HEK293 (cell line): ENCODE measurements at regions not wholly inside any gene's neighbourhood (a gene's known extent, or its start where the extent isn't known, plus 50 kb on each side); places are given as distances from the start of the nearest gene placed in this dataset.

Experiments used
- CTCF ChIA-PET: fragments of 350-600 bp; formaldehyde crosslinking; extraction: SDS; loops from one replicate; lab custom pipeline; 2021; ENCODE audit warnings: antibody characterized with exemption; lab: Yijun Ruan, JAX
- POLR2A ChIA-PET: fragments of 300-600 bp; formaldehyde crosslinking; extraction: SDS; loops from one replicate; lab custom pipeline; 2020; ENCODE audit warnings: antibody characterized with exemption, inconsistent platforms; lab: Yijun Ruan, JAX
- H3K27ac ChIP-seq: fragments of 200-500 bp; sonication (Bioruptor generic); 2 replicates; pipeline ENCODE4 v1.5.1; 2014; ENCODE audit warnings: low read depth, low read length, control low read depth, inconsistent platforms; ENCODE audit errors: extremely low read depth
- H3K36me3 ChIP-seq, 2 experiments: fragments of 200-500 bp in 1 of 2; sonication (Bioruptor generic) in 1 of 2; 1 replicate in 1 of 2; 2 replicates in 1 of 2; pipeline ENCODE4 v1.5.1; 2014 to 2017; ENCODE audit warnings: inconsistent platforms in 2 of 2, low read length in 2 of 2; ENCODE audit not compliant: control insufficient read depth in 2 of 2, insufficient read depth in 1 of 2
- H3K4me1 ChIP-seq: fragments of 200-500 bp; sonication (Bioruptor generic); 2 replicates; pipeline ENCODE4 v1.5.1; 2014; ENCODE audit warnings: mild to moderate bottlenecking, low read length, inconsistent platforms; ENCODE audit not compliant: control insufficient read depth, insufficient read depth
- H3K4me3 ChIP-seq: 2 replicates; pipeline ENCODE4 v1.5.1; 2011; ENCODE audit warnings: low read depth, mild to moderate bottlenecking, control low read depth, low read length, moderate library complexity
- H3K9me3 ChIP-seq: fragments of 200-500 bp; sonication (Bioruptor generic); 2 replicates; pipeline ENCODE4 v1.5.1; 2014; ENCODE audit warnings: low read depth, low read length, inconsistent platforms; ENCODE audit not compliant: control insufficient read depth, insufficient read depth
- ELK4 ChIP-seq: IDR thresholded peaks from 2 replicates; pipeline ENCODE4 v1.6.1; 2011; ENCODE audit warnings: mild to moderate bottlenecking, low read depth, low read length, borderline replicate concordance
- GLIS1 ChIP-seq: fragments of 450-650 bp; formaldehyde crosslinking; IDR thresholded peaks from 2 replicates; pipeline ENCODE4 v1.5.1; 2016; ENCODE audit warnings: missing biosample characterization, missing genetic modification characterization
- HOXA7 ChIP-seq: sonication (generic); formaldehyde crosslinking; IDR thresholded peaks from 2 replicates; pipeline ENCODE4 v1.8.1; 2022; ENCODE audit warnings: missing genetic modification reagents, borderline replicate concordance
- MEIS1 ChIP-seq: sonication (generic); formaldehyde crosslinking; IDR thresholded peaks from 2 replicates; pipeline ENCODE4 v1.8.1; 2022; ENCODE audit warnings: missing genetic modification reagents, mild to moderate bottlenecking, borderline replicate concordance
- SP2 ChIP-seq: fragments of 450-650 bp; formaldehyde crosslinking; IDR thresholded peaks from 2 replicates; pipeline ENCODE4 v1.5.1; 2016; ENCODE audit warnings: missing biosample characterization, missing genetic modification characterization
- ZBTB10 ChIP-seq: fragments of 450-650 bp; formaldehyde crosslinking; IDR thresholded peaks from 2 replicates; pipeline ENCODE4 v1.5.1; 2016; ENCODE audit warnings: missing biosample characterization, missing genetic modification characterization
- ZNF114 ChIP-seq: fragments of 450-650 bp; formaldehyde crosslinking; IDR thresholded peaks from 2 replicates; pipeline ENCODE4 v1.5.0; 2017; ENCODE audit warnings: missing biosample characterization, missing genetic modification characterization
- ZNF211 ChIP-seq: fragments of 450-650 bp; formaldehyde crosslinking; IDR thresholded peaks from 2 replicates; pipeline ENCODE4 v1.5.1; 2016; ENCODE audit warnings: low read depth, missing biosample characterization, missing genetic modification characterization
- ZNF274 ChIP-seq, 2 experiments: fragments of 200-500 bp in 1 of 2; fragments of 450-650 bp in 1 of 2; sonication (Bioruptor generic) in 1 of 2; formaldehyde crosslinking in 1 of 2; IDR thresholded peaks; 2 replicates each; pipeline versions ENCODE4 v1.5.1 to v1.6.1; 2014 to 2016; ENCODE audit warnings: borderline replicate concordance in 1 of 2, inconsistent platforms in 1 of 2, low read length in 1 of 2, missing biosample characterization in 1 of 2, missing genetic modification characterization in 1 of 2
- ZNF302 ChIP-seq: fragments of 450-650 bp; formaldehyde crosslinking; IDR thresholded peaks from 2 replicates; pipeline ENCODE4 v1.5.1; 2016; ENCODE audit warnings: missing biosample characterization, missing genetic modification characterization, low read depth
- ZNF433 ChIP-seq: fragments of 450-650 bp; formaldehyde crosslinking; IDR thresholded peaks from 2 replicates; pipeline ENCODE4 v1.5.1; 2016; ENCODE audit warnings: missing biosample characterization, missing genetic modification characterization, low read depth
- ZNF513 ChIP-seq: fragments of 450-650 bp; IDR thresholded peaks from 2 replicates; pipeline ENCODE4 v1.5.1; 2018; ENCODE audit warnings: missing biosample characterization, missing genetic modification characterization
- ZNF785 ChIP-seq: fragments of 450-650 bp; formaldehyde crosslinking; IDR thresholded peaks from 2 replicates; pipeline ENCODE4 v1.5.1; 2016; ENCODE audit warnings: missing biosample characterization, missing genetic modification characterization
- TF ChIP-seq, protein P1 (sequence below): fragments of 450-650 bp; formaldehyde crosslinking; IDR thresholded peaks from 2 replicates; pipeline ENCODE4 v1.5.1; 2016; ENCODE audit warnings: missing biosample characterization, missing genetic modification characterization, borderline replicate concordance
- TF ChIP-seq, protein P2 (sequence below): fragments of 450-650 bp; formaldehyde crosslinking; IDR thresholded peaks from 2 replicates; pipeline ENCODE4 v1.5.1; 2016; ENCODE audit warnings: missing biosample characterization, missing genetic modification characterization, low read depth

GRCh38 chr12:108442910-108443309 lies 72.2 kb upstream of the FICD start:
- ChIA-PET CTCF (interaction anchor here (0.6 to 0.8 kb wide), 2 partner anchors 14 to 72 kb away, joined by 3 read pairs; no protein-coding TSS in a partner anchor), POLR2A (no interaction called here)
- H3K4me3 ChIP-seq, result no peak overlapping the region

More at GRCh38 chr12:108442910-108443309, 72.2 kb upstream of the FICD start:
- Histone ChIP-seq H3K27ac (no peak overlapping the region), H3K9me3 (no peaks in the 10 kb centered on the region), H3K4me1 (no peaks in the 10 kb centered on the region), H3K36me3 (no peaks in the 10 kb centered on the region)
- no peak for TF ChIP-seq ZNF433
- TF ChIP-seq ZBTB10 (tag by site-specific recombination), result no peak
- TF ChIP-seq ZNF513 (tag by site-specific recombination), result no peak
- TF ChIP-seq ZNF302 (tag by site-specific recombination), result no peak
- TF ChIP-seq GLIS1 (tag by site-specific recombination), result no peak
- no peak for TF ChIP-seq ZNF211 (tag by site-specific recombination)
- TF ChIP-seq, protein P1, sequence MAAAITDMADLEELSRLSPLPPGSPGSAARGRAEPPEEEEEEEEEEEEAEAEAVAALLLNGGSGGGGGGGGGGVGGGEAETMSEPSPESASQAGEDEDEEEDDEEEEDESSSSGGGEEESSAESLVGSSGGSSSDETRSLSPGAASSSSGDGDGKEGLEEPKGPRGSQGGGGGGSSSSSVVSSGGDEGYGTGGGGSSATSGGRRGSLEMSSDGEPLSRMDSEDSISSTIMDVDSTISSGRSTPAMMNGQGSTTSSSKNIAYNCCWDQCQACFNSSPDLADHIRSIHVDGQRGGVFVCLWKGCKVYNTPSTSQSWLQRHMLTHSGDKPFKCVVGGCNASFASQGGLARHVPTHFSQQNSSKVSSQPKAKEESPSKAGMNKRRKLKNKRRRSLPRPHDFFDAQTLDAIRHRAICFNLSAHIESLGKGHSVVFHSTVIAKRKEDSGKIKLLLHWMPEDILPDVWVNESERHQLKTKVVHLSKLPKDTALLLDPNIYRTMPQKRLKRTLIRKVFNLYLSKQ (tag by site-specific recombination), result no peak
- TF ChIP-seq, protein P2, sequence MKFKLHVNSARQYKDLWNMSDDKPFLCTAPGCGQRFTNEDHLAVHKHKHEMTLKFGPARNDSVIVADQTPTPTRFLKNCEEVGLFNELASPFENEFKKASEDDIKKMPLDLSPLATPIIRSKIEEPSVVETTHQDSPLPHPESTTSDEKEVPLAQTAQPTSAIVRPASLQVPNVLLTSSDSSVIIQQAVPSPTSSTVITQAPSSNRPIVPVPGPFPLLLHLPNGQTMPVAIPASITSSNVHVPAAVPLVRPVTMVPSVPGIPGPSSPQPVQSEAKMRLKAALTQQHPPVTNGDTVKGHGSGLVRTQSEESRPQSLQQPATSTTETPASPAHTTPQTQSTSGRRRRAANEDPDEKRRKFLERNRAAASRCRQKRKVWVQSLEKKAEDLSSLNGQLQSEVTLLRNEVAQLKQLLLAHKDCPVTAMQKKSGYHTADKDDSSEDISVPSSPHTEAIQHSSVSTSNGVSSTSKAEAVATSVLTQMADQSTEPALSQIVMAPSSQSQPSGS (tag by site-specific recombination), result no peak
- no peak for TF ChIP-seq ELK4
- no peak for TF ChIP-seq ZNF114 (tag by site-specific recombination)
- TF ChIP-seq MEIS1 (CRISPR knock-in tag), result no peak
- no peak for TF ChIP-seq ZNF785 (tag by site-specific recombination)
- no peak for TF ChIP-seq SP2
- no peak for TF ChIP-seq HOXA7 (CRISPR knock-in tag)
- no peak for TF ChIP-seq ZNF274 (IDR thresholded peaks at IDR 0.05; ENCODE audit: low read length)
- TF ChIP-seq ZNF274 (tag by site-specific recombination; IDR thresholded peaks at IDR 0.05; ENCODE audit: borderline replicate concordance), result no peak
